Activated T-cell treated with anti-CD3 and anti-CD28 coated beads, Interleukin-2, amount 50 U/mL, for 72 hours (primary cell): ENCODE measurements at regions not wholly inside any gene's neighbourhood (a gene's known extent, or its start where the extent isn't known, plus 50 kb on each side); places are given as distances from the start of the nearest gene placed in this dataset.

Experiments
- ATAC-seq, 2 donors: fragments of 150-1000 bp; cut with Tn5 transposase; replicated peaks in 1 of 2; 2 replicates each; pipeline ENCODE4 v1.10.0; 2021; ENCODE audit warnings: moderate library complexity in 2 of 2, mild to moderate bottlenecking in 1 of 2
- DNase-seq, 2 donors: peaks; one replicate each; pipeline ENCODE4 v3.0.0; 2021 to 2022; ENCODE audit warnings: mixed read lengths in 1 of 2
- H3K27ac Mint-ChIP-seq: one replicate; pipeline ENCODE4 v1.8.0; 2022; ENCODE audit warnings: mild to moderate bottlenecking, moderate library complexity, mixed read lengths
- H3K27me3 Mint-ChIP-seq: one replicate; pipeline ENCODE4 v1.8.0; 2022; ENCODE audit warnings: low read depth, mixed read lengths
- H3K36me3 Mint-ChIP-seq, 2 donors: one replicate each; pipeline ENCODE4 v1.8.0; 2022; ENCODE audit warnings: mixed read lengths in 2 of 2, mild to moderate bottlenecking in 1 of 2; ENCODE audit not compliant: insufficient read depth in 2 of 2
- H3K4me1 Mint-ChIP-seq: one replicate; pipeline ENCODE4 v1.8.0; 2022; ENCODE audit warnings: low read depth, mixed read lengths
- H3K4me3 Mint-ChIP-seq, 2 donors: one replicate each; pipeline ENCODE4 v1.8.0; 2022; ENCODE audit warnings: mild to moderate bottlenecking in 2 of 2, mixed read lengths in 2 of 2, moderate library complexity in 2 of 2
- H3K9me3 Mint-ChIP-seq, 2 donors: one replicate each; pipeline ENCODE4 v1.8.0; 2022; ENCODE audit warnings: mixed read lengths in 2 of 2

DNA sequence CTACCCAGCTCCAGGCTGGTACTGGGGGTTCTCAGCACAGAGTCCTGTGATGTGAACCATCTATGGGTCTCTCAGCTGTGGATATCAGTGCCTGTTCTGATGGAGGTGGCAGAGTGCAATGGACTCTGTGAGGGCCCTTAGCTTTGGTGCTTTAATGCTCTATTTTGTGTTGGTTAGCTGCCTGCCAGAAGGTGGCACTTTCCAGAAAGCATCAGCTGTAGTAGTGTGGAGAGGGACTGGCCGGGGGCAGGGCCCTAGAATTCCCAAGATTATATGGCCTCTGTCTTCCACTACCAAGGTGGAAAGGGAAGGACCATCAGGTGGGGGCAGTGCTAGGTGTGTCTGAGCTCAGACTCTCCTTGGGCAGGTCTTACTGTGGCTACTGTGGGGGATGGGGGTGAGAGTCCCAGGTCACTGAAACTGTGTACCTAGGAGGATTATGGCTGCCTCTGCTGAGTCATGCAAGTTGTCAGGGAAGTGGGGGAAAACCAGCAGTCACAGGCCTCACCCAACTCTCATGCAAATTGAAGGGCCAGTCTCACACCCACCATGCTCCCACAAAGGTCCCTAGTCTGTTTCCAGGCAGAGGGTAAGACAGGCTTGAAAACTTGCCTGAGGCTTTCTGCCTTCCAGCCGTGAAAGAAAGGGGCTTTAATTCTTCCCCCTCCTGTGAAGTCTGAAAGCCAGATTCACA lies 878.1 kb downstream of the C12orf50 start:
- H3K4me1 Mint-ChIP-seq = no peaks in the 10 kb centered on the region
- H3K27ac Mint-ChIP-seq = no peak overlapping the region
- no peak overlapping the region for H3K4me3 Mint-ChIP-seq
- no peaks in the 10 kb centered on the region for H3K27me3 Mint-ChIP-seq
- DNase-seq = no peak
- no peak for ATAC-seq
- H3K36me3 Mint-ChIP-seq = no peaks in the 10 kb centered on the region
- H3K9me3 Mint-ChIP-seq = peaks cover 12% of the 10 kb centered on the region in 2 donors

GRCh38 chr12:87142342-87142741 lies 886.2 kb upstream of the MGAT4C start:
- DNase-seq (no peak), ATAC-seq (no peak)
- Mint-ChIP-seq H3K27me3 (no peaks in the 10 kb centered on the region), H3K4me1 (no peaks in the 10 kb centered on the region), H3K4me3 (no peak overlapping the region), H3K36me3 (no peaks in the 10 kb centered on the region), H3K9me3 (peaks cover 2 to 6% of the 10 kb centered on the region in 2 donors), H3K27ac (no peak overlapping the region)

DNA sequence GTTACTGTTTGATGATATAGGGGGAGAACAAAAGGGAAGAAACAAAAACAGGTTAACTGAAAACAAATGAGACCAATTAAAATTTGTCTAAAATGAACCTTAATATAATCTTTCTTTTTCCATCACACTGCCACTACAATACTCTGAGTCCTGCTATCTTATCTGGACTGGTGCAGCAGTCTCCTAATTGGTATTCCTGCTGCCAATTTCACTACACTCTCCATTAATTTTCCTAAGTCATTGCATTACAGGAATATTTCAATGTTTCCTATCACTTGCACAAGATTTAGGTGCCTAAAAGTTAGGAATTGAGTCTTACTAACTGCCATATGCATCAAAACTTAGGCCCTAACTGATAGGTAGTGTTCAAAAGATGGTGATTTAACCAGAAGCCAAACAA lies 884.9 kb upstream of the MGAT4C start:
- no peak overlapping the region for H3K4me3 Mint-ChIP-seq
- H3K36me3 Mint-ChIP-seq = no peaks in the 10 kb centered on the region
- H3K9me3 Mint-ChIP-seq = peaks cover 2 to 10% of the 10 kb centered on the region in 2 donors
- H3K27ac Mint-ChIP-seq = no peak overlapping the region
- ATAC-seq (no peak), DNase-seq (no peak)
- no peaks in the 10 kb centered on the region for H3K4me1 Mint-ChIP-seq
- H3K27me3 Mint-ChIP-seq = no peaks in the 10 kb centered on the region

DNA sequence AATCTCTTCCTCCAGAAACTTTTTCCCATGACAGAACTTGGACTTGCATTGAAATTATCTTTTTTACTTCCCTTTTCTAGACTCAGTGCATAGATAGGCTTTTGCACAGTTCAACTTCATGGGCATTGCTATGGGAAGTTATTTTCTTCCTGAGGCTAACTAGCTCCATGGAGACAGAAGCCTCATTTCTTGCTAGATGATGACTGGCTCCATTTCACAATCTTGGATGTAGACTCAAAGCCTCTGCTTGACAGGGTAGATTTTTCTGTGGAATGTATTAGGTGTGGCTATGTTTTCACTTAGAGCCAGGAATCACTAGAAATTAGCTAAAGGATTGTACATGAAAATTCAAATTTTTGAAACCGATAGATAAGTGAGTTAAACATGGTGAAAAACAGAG lies 884.1 kb upstream of the MGAT4C start:
- no peaks in the 10 kb centered on the region for H3K36me3 Mint-ChIP-seq
- no peak overlapping the region for H3K27ac Mint-ChIP-seq
- H3K4me3 Mint-ChIP-seq = no peak overlapping the region
- no peaks in the 10 kb centered on the region for H3K27me3 Mint-ChIP-seq
- DNase-seq (no peak), ATAC-seq (no peak)
- H3K9me3 Mint-ChIP-seq = peaks cover 2 to 10% of the 10 kb centered on the region in 2 donors
- no peaks in the 10 kb centered on the region for H3K4me1 Mint-ChIP-seq

GRCh38 chr12:87137220-87137619 lies 881.0 kb upstream of the MGAT4C start:
- peaks cover 6 to 10% of the 10 kb centered on the region in 2 donors for H3K9me3 Mint-ChIP-seq
- H3K4me3 Mint-ChIP-seq = no peak overlapping the region
- no peak for DNase-seq
- no peak overlapping the region for H3K27ac Mint-ChIP-seq
- no peaks in the 10 kb centered on the region for H3K4me1 Mint-ChIP-seq
- no peaks in the 10 kb centered on the region for H3K27me3 Mint-ChIP-seq
- H3K36me3 Mint-ChIP-seq = no peaks in the 10 kb centered on the region
- no peak for ATAC-seq

GRCh38 chr12:87136330-87136976 lies 880.3 kb upstream of the MGAT4C start:
- ATAC-seq = no peak
- no peak for DNase-seq
- H3K27me3 Mint-ChIP-seq = no peaks in the 10 kb centered on the region
- peaks cover 6 to 10% of the 10 kb centered on the region in 2 donors for H3K9me3 Mint-ChIP-seq
- no peak overlapping the region for H3K4me3 Mint-ChIP-seq
- H3K4me1 Mint-ChIP-seq = no peaks in the 10 kb centered on the region
- no peaks in the 10 kb centered on the region for H3K36me3 Mint-ChIP-seq
- no peak overlapping the region for H3K27ac Mint-ChIP-seq

- ATAC-seq (no peak), DNase-seq (no peak)
- H3K27ac Mint-ChIP-seq = no peak overlapping the region
- H3K4me3 Mint-ChIP-seq = no peak overlapping the region
- peaks cover 4 to 11% of the 10 kb centered on the region in 2 donors for H3K9me3 Mint-ChIP-seq
- no peaks in the 10 kb centered on the region for H3K36me3 Mint-ChIP-seq
- no peaks in the 10 kb centered on the region for H3K27me3 Mint-ChIP-seq
- no peaks in the 10 kb centered on the region for H3K4me1 Mint-ChIP-seq
Measured at GRCh38 chr12:87127272-87127671, 871.1 kb upstream of the MGAT4C start.

- peaks cover 4 to 11% of the 10 kb centered on the region in 2 donors for H3K9me3 Mint-ChIP-seq
- DNase-seq (no peak), ATAC-seq (no peak)
Measured at GRCh38 chr12:87121896-87122295, 865.7 kb upstream of the MGAT4C start.

DNA sequence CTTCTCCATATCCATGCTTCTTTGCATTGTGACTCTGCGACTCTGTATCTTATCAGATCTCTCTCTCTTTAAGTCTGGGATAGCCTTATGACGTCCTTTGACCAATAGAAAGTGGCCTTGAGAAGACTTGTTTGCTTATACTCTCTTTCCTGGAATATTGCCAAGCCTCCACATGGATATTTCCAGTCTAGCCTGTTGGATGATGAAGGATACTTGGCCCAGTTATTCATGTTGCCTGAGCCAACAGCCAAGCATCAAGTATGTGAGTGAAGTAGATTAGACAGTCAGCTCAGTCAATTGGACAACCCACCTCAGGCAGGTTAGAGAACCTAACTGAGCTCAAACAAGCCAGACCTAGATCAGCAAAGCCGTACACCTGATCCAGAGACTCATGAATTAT lies 864.2 kb upstream of the MGAT4C start:
- ATAC-seq = no peak
- no peak for DNase-seq
- Mint-ChIP-seq H3K27me3 (no peaks in the 10 kb centered on the region), H3K9me3 (peaks cover 4 to 11% of the 10 kb centered on the region in 2 donors), H3K27ac (no peak overlapping the region), H3K4me3 (no peak overlapping the region), H3K36me3 (no peaks in the 10 kb centered on the region), H3K4me1 (no peaks in the 10 kb centered on the region)

More at GRCh38 chr12:87121896-87122295, 865.7 kb upstream of the MGAT4C start:
- no peaks in the 10 kb centered on the region for H3K4me1 Mint-ChIP-seq
- H3K4me3 Mint-ChIP-seq = no peak overlapping the region
- H3K27me3 Mint-ChIP-seq = no peaks in the 10 kb centered on the region
- H3K27ac Mint-ChIP-seq = no peak overlapping the region
- no peaks in the 10 kb centered on the region for H3K36me3 Mint-ChIP-seq

GRCh38 chr12:87119713-87120112 lies 863.5 kb upstream of the MGAT4C start:
- Mint-ChIP-seq H3K9me3 (peaks cover 4 to 9% of the 10 kb centered on the region in 2 donors), H3K27ac (no peak overlapping the region), H3K36me3 (no peaks in the 10 kb centered on the region), H3K4me3 (no peak overlapping the region), H3K4me1 (no peaks in the 10 kb centered on the region), H3K27me3 (no peaks in the 10 kb centered on the region)
- DNase-seq (no peak), ATAC-seq (no peak)

- DNase-seq = no peak
- H3K27me3 Mint-ChIP-seq = no peaks in the 10 kb centered on the region
- no peaks in the 10 kb centered on the region for H3K4me1 Mint-ChIP-seq
- peaks cover 0 to 1% of the 10 kb centered on the region in 2 donors for H3K36me3 Mint-ChIP-seq
- no peak overlapping the region for H3K27ac Mint-ChIP-seq
- peaks cover 2 to 3% of the 10 kb centered on the region in 2 donors for H3K9me3 Mint-ChIP-seq
- no peak overlapping the region for H3K4me3 Mint-ChIP-seq
- no peak for ATAC-seq
Measured at GRCh38 chr12:87117526-87117925, 861.3 kb upstream of the MGAT4C start.

DNA sequence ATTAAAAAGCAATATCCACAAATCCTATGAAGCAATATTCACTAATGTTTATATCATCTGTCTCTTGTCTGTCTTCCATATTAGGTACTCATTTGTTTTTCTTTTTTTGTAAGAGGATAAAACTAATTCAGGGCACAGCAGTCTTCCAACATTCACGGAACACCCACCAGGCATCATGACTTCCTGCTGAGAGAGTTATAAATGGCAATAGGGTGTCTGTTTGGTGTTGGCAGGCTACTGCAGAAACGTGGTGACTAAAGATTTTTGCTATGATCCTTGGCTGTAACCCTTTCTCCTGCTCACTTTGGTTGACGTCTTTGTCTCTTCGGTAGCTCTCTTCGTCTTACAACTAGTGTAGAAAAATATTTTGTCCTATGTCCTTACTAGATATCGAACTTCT lies 860.6 kb upstream of the MGAT4C start:
- H3K4me3 Mint-ChIP-seq = no peak overlapping the region
- no peaks in the 10 kb centered on the region for H3K27me3 Mint-ChIP-seq
- peaks cover 0 to 1% of the 10 kb centered on the region in 2 donors for H3K36me3 Mint-ChIP-seq
- H3K9me3 Mint-ChIP-seq = peaks cover 2% of the 10 kb centered on the region in 2 donors
- no peak for DNase-seq
- H3K27ac Mint-ChIP-seq = no peak overlapping the region
- no peak for ATAC-seq
- no peaks in the 10 kb centered on the region for H3K4me1 Mint-ChIP-seq

DNA sequence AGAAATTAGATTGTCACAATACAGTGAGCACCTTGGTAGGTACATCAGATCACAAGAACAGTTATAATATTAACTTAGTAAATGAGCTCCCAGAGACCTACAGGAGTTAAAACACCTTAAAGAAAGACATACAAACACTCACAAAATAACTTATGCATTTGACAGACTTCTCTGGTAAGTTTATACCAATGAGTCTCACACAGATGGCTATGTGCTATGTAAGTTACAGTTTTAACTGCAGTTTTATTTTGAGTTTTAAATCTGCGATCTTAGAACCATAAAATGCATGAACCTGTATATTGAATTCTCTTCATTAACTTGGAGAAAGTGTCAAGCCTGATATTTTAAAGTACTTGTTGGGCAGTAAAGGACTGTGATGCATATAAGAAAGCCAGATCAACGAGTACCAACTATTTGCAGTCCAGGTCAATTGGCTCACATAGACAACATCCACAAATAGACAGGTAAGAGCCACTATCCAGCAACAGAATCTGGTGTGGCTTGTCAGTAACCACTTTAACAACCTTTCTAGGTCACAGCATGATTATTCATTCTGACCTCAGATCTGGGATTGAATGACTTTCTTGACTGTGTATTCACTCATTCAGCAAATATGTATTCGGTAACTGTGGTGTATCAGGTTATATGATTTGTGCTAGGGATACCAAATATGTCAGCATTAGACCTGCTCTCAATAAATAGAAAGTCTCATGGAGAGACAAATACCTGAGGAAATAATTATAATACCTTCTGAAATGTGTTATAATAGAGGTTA lies 856.6 kb upstream of the MGAT4C start:
- H3K4me1 Mint-ChIP-seq = no peaks in the 10 kb centered on the region
- no peak overlapping the region for H3K27ac Mint-ChIP-seq
- H3K36me3 Mint-ChIP-seq = peaks cover 1% of the 10 kb centered on the region in 2 donors
- H3K9me3 Mint-ChIP-seq = peaks cover 3 to 4% of the 10 kb centered on the region in 2 donors
- H3K4me3 Mint-ChIP-seq = no peak overlapping the region
- no peaks in the 10 kb centered on the region for H3K27me3 Mint-ChIP-seq
- DNase-seq = no peak
- no peak for ATAC-seq
